Head of caudate nucleus (tissue), 42 donors: ENCODE measurements at regions not wholly inside any gene's neighbourhood (a gene's known extent, or its start where the extent isn't known, plus 50 kb on each side); places are given as distances from the start of the nearest gene placed in this dataset.

Source experiments
- DNase-seq, 42 donors: peaks; one replicate each; pipeline versions ENCODE4 v3.0.0 to v3.0.0-alpha.2; 2020 to 2021; ENCODE audit warnings: mixed read lengths in 7 of 42
- intact Hi-C: fragments of 100-400 bp; cut with DNase I; formaldehyde crosslinking; loops from one replicate; pipeline ENCODE4 v1.15.0; 2022

GRCh38 chrX:43527801-43528200 lies 128.3 kb upstream of the MAOA start:
- intact Hi-C loops, result no loop called here
- DNase-seq, result peak in 3 of 42 donors; percentile 4 to 13 (median 6)

GRCh38 chrX:43530837-43531236 lies 125.3 kb upstream of the MAOA start:
- intact Hi-C loops, result no loop called here
- no peak for DNase-seq

- DNase-seq, result no peak
Measured at GRCh38 chrX:43540318-43540717, 115.8 kb upstream of the MAOA start.

GRCh38 chrX:43551590-43551989 lies 104.5 kb upstream of the MAOA start:
- no peak for DNase-seq
- intact Hi-C loops, result no loop called here

More at GRCh38 chrX:43540318-43540717, 115.8 kb upstream of the MAOA start:
- intact Hi-C loops, result no loop called here

- intact Hi-C loops, result no loop called here
- DNase-seq, result no peak
Measured at GRCh38 chrX:43552156-43552555, 103.9 kb upstream of the MAOA start.

GRCh38 chrX:43552703-43553102 lies 103.4 kb upstream of the MAOA start:
- intact Hi-C loops, result no loop called here

GRCh38 chrX:43553257-43553656 lies 102.8 kb upstream of the MAOA start:
- no peak for DNase-seq
- intact Hi-C loops, result no loop called here

More at GRCh38 chrX:43552703-43553102, 103.4 kb upstream of the MAOA start:
- DNase-seq, result no peak

- peak in 1 of 42 donors; percentile 3 for DNase-seq
- intact Hi-C loops, result no loop called here
Measured at GRCh38 chrX:43556207-43556606, 99.9 kb upstream of the MAOA start.

GRCh38 chrX:43557792-43558191 lies 98.3 kb upstream of the MAOA start:
- intact Hi-C loops, result no loop called here
- peak; percentile 8 to 83 (median 58) for DNase-seq

GRCh38 chrX:43559644-43560043 lies 96.5 kb upstream of the MAOA start:
- intact Hi-C loops, result loop anchor here (5.0 kb wide), 1 partner anchor 188 kb away; no protein-coding TSS in a partner anchor
- DNase-seq, result peak in 38 of 42 donors; percentile 1 to 74 (median 38)

GRCh38 chrX:43560247-43560946 lies 95.7 kb upstream of the MAOA start:
- DNase-seq, result no peak
- intact Hi-C loops, result loop anchor here (5.0 kb wide), 1 partner anchor 187 kb away; no protein-coding TSS in a partner anchor

GRCh38 chrX:43562372-43562771 lies 93.7 kb upstream of the MAOA start:
- intact Hi-C loops, result loop anchor here (5.0 kb wide), 1 partner anchor 185 kb away; no protein-coding TSS in a partner anchor

GRCh38 chrX:43564953-43565352 lies 91.1 kb upstream of the MAOA start:
- intact Hi-C loops, result loop anchor here (5.0 kb wide), 1 partner anchor 182 kb away; no protein-coding TSS in a partner anchor
- no peak for DNase-seq

More at GRCh38 chrX:43562372-43562771, 93.7 kb upstream of the MAOA start:
- no peak for DNase-seq

GRCh38 chrX:43566170-43566569 lies 89.9 kb upstream of the MAOA start:
- no peak for DNase-seq
- intact Hi-C loops, result no loop called here

GRCh38 chrX:43573441-43574015 lies 82.6 kb upstream of the MAOA start:
- no peak for DNase-seq
- intact Hi-C loops, result no loop called here

- intact Hi-C loops, result no loop called here
- no peak for DNase-seq
Measured at GRCh38 chrX:43580621-43581020, 75.5 kb upstream of the MAOA start.

GRCh38 chrX:43581167-43581566 lies 74.9 kb upstream of the MAOA start:
- intact Hi-C loops, result no loop called here
- no peak for DNase-seq

- DNase-seq, result no peak
- intact Hi-C loops, result no loop called here
Measured at GRCh38 chrX:43581888-43582539, 74.1 kb upstream of the MAOA start.

- DNase-seq, result no peak
- intact Hi-C loops, result no loop called here
Measured at GRCh38 chrX:43582540-43582913, 73.6 kb upstream of the MAOA start.

- no peak for DNase-seq
- intact Hi-C loops, result no loop called here
Measured at GRCh38 chrX:43585922-43586321, 70.2 kb upstream of the MAOA start.
